Keratinocyte (primary cell): ENCODE measurements at regions not wholly inside any gene's neighbourhood (a gene's known extent, or its start where the extent isn't known, plus 50 kb on each side); places are given as distances from the start of the nearest gene placed in this dataset.
A peak's percentile ranks its signal among the peaks of the same experiment; 100 is the strongest.

Experiments
- DNase-seq: peaks from one replicate; pipeline ENCODE4 v3.0.0-alpha.2; 2011; ENCODE audit warnings: low read depth, missing footprints, low spot score
- FAIRE-seq: peaks from 2 replicates; lab custom pipeline; 2011; peaks lifted over from hg19 to GRCh38; lab: Jason Lieb, UNC
- H2AFZ ChIP-seq: 2 replicates; pipeline ENCODE4 v1.6.0; 2012; ENCODE audit warnings: low read length, control low read depth, inconsistent platforms; ENCODE audit not compliant: control insufficient read depth
- H3K27ac ChIP-seq: 2 replicates; pipeline ENCODE4 v1.5.1; 2011; ENCODE audit warnings: low read length; ENCODE audit not compliant: control insufficient read depth, insufficient read depth
- H3K27me3 ChIP-seq: 3 replicates; pipeline ENCODE4 v1.6.0; 2011; ENCODE audit warnings: low read length; ENCODE audit not compliant: control insufficient read depth, insufficient read depth; ENCODE audit errors: extremely low read depth
- H3K36me3 ChIP-seq, 2 experiments: 2 replicates in 1 of 2; 3 replicates in 1 of 2; pipeline ENCODE4 v1.5.1; 2011; ENCODE audit warnings: low read length in 2 of 2, mild to moderate bottlenecking in 1 of 2; ENCODE audit not compliant: control insufficient read depth in 2 of 2, insufficient read depth in 2 of 2; ENCODE audit errors: extremely low read depth in 1 of 2
- H3K4me1 ChIP-seq: 3 replicates; pipeline ENCODE4 v1.5.1; 2011; ENCODE audit warnings: low read length; ENCODE audit not compliant: control insufficient read depth, insufficient read depth; ENCODE audit errors: extremely low read depth
- H3K4me2 ChIP-seq: 3 replicates; pipeline ENCODE4 v1.6.0; 2011; ENCODE audit warnings: low read depth, low read length; ENCODE audit not compliant: control insufficient read depth, insufficient read depth; ENCODE audit errors: extremely low read depth
- H3K4me3 ChIP-seq, 3 experiments: fragments of 200-600 bp in 1 of 3; sonication (generic) in 1 of 3; 2 replicates in 2 of 3; 3 replicates in 1 of 3; pipeline ENCODE4 v1.5.1; 2011 to 2016; ENCODE audit warnings: low read length in 3 of 3, mild to moderate bottlenecking in 3 of 3, control low read depth in 2 of 3, inconsistent platforms in 1 of 3, low read depth in 1 of 3, mixed read lengths in 1 of 3, mixed run types in 1 of 3, moderate library complexity in 1 of 3; ENCODE audit not compliant: control insufficient read depth in 2 of 3, insufficient read depth in 2 of 3; ENCODE audit errors: extremely low read depth in 1 of 3
- H3K79me2 ChIP-seq: 2 replicates; pipeline ENCODE4 v1.6.0; 2012; ENCODE audit warnings: low read length; ENCODE audit not compliant: control insufficient read depth, insufficient read depth
- H3K9ac ChIP-seq: 3 replicates; pipeline ENCODE4 v1.6.0; 2011; ENCODE audit warnings: low read length; ENCODE audit not compliant: control insufficient read depth, insufficient read depth; ENCODE audit errors: extremely low read depth
- H3K9me1 ChIP-seq: 3 replicates; pipeline ENCODE4 v1.6.0; 2011; ENCODE audit warnings: low read length; ENCODE audit not compliant: control insufficient read depth, insufficient read depth; ENCODE audit errors: extremely low read depth
- H3K9me3 ChIP-seq: 2 replicates; pipeline ENCODE4 v1.5.1; 2012; ENCODE audit warnings: low read depth, low read length; ENCODE audit not compliant: control insufficient read depth
- H4K20me1 ChIP-seq: 3 replicates; pipeline ENCODE4 v1.6.0; 2011; ENCODE audit warnings: low read length; ENCODE audit not compliant: control insufficient read depth, insufficient read depth; ENCODE audit errors: extremely low read depth
- EZH2 ChIP-seq: IDR thresholded peaks from one replicate; pipeline ENCODE4 v1.6.1; 2012; ENCODE audit warnings: inconsistent platforms, mild to moderate bottlenecking, low read length, moderate library complexity
- dilution Hi-C: fragments of 300-500 bp; cut with MboI; formaldehyde crosslinking; loops from one replicate; pipeline ENCODE4 v1.7.0; 2020; ENCODE audit warnings: low sequenced_read_pairs; ENCODE audit not compliant: extremely low pct_ligation_motif_present
- TF ChIP-seq, protein P1 (sequence below), 3 experiments: IDR thresholded peaks in 1 of 3; conservative IDR thresholded peaks in 1 of 3; optimal IDR thresholded peaks in 1 of 3; 2 replicates in 2 of 3; 3 replicates in 1 of 3; pipeline versions ENCODE3 to v1.5.1; 2011; ENCODE audit warnings: low read length in 3 of 3, mild to moderate bottlenecking in 3 of 3, moderate library complexity in 2 of 3, control low read depth in 1 of 3, inconsistent platforms in 1 of 3; ENCODE audit not compliant: insufficient read depth in 2 of 3; ENCODE audit errors: extremely low read depth in 1 of 3

DNA sequence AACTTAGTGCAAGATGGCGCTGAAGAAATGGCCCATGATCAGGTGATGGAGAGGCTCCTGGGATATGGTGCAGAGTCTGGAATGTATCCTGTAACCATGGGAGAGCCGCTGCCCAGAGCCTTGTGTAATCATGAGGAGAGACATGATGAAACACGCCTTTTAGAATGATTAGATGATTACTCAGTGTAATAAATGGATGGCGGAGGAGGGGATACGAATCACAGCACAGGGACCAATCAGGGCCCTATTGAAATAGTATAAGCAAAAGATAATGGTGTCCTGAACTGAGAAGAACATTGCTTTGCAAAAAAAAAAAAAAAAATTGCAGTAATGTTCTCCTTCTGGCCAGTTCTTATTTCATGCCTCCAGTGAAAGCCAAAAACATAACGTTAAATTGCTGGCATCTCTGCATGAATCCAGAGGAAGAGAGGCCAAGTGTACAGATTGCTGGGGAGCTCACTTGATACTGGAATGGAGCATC lies 668.5 kb upstream of the AUTS2 start:
- TF ChIP-seq, protein P1, sequence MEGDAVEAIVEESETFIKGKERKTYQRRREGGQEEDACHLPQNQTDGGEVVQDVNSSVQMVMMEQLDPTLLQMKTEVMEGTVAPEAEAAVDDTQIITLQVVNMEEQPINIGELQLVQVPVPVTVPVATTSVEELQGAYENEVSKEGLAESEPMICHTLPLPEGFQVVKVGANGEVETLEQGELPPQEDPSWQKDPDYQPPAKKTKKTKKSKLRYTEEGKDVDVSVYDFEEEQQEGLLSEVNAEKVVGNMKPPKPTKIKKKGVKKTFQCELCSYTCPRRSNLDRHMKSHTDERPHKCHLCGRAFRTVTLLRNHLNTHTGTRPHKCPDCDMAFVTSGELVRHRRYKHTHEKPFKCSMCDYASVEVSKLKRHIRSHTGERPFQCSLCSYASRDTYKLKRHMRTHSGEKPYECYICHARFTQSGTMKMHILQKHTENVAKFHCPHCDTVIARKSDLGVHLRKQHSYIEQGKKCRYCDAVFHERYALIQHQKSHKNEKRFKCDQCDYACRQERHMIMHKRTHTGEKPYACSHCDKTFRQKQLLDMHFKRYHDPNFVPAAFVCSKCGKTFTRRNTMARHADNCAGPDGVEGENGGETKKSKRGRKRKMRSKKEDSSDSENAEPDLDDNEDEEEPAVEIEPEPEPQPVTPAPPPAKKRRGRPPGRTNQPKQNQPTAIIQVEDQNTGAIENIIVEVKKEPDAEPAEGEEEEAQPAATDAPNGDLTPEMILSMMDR (optimal IDR thresholded peaks at IDR 0.05 in 1 of 3, IDR thresholded peaks at IDR 0.05 in 1 of 3, conservative IDR thresholded peaks at IDR 0.05 in 1 of 3; ENCODE audit: extremely low read depth in 1 of 3, insufficient read depth in 2 of 3, low read length in 3 of 3) = no peak
- no peak for TF ChIP-seq EZH2
- Histone ChIP-seq H3K36me3 (no peaks in the 10 kb centered on the region), H3K27ac (no peak overlapping the region), H2AFZ (peak overlapping the region; percentile 78), H3K27me3 (no peaks in the 10 kb centered on the region), H3K4me1 (no peaks in the 10 kb centered on the region), H3K4me2 (no peak overlapping the region), H4K20me1 (no peaks in the 10 kb centered on the region), H3K9ac (no peak overlapping the region), H3K4me3 (no peak overlapping the region), H3K79me2 (no peaks in the 10 kb centered on the region), H3K9me3 (no peaks in the 10 kb centered on the region), H3K9me1 (no peaks in the 10 kb centered on the region)
- dilution Hi-C loops = no loop called here
- FAIRE-seq (peak; percentile 78), DNase-seq (peak; percentile 21)

DNA sequence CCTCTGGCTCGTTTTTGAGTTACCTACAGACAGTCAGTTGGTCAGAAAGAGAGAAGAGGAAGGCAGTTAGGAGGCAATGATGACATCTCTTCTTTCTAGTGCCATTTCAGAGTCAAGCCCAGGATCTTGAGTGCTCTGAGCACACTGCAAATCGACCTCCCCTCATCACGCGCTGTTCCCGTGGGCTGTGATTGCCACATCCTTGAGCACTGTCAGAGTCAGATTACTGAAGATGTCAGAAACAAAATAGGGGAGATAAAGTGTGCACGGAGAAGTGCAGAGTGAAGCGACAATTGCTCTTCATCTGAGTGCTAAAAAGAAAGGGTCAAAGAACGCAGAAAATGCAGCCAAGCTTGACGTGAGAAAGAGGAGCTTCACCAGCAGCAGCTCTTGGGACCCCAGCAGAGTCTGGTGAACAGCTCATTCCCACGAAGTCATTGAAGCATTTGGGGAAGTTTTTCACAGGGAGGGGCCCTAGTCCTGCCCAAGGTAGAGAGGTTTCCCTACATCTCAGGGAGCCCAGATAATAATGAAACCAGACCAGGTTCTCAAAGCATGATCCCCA lies 661.7 kb upstream of the AUTS2 start:
- no peak for TF ChIP-seq EZH2
- TF ChIP-seq, protein P1 (optimal IDR thresholded peaks at IDR 0.05 in 1 of 3, IDR thresholded peaks at IDR 0.05 in 1 of 3, conservative IDR thresholded peaks at IDR 0.05 in 1 of 3; ENCODE audit: extremely low read depth in 1 of 3, insufficient read depth in 2 of 3, low read length in 3 of 3) = no peak
- dilution Hi-C loops = no loop called here
- Histone ChIP-seq H3K4me2 (no peak overlapping the region), H2AFZ (no peak overlapping the region), H3K27ac (no peak overlapping the region), H3K4me1 (no peaks in the 10 kb centered on the region), H3K4me3 (no peak overlapping the region), H3K9me1 (no peaks in the 10 kb centered on the region), H3K36me3 (no peaks in the 10 kb centered on the region), H3K9ac (no peak overlapping the region), H4K20me1 (no peaks in the 10 kb centered on the region), H3K79me2 (no peaks in the 10 kb centered on the region), H3K27me3 (no peaks in the 10 kb centered on the region), H3K9me3 (peaks cover 3% of the 10 kb centered on the region)
- DNase-seq (no peak), FAIRE-seq (no peak)
